Karpas-422 (cell line): ENCODE measurements at regions not wholly inside any gene's neighbourhood (a gene's known extent, or its start where the extent isn't known, plus 50 kb on each side); places are given as distances from the start of the nearest gene placed in this dataset.
"Not testable (repeated sequence)": the region's sequence is repeated elsewhere in the genome, so short reads cannot be mapped to it uniquely, and the experiment has no call there.

Experiments
- DNase-seq: peaks from one replicate; pipeline ENCODE4 v3.0.0-alpha.2; 2015
- H2AFZ ChIP-seq: fragments of 200-600 bp; sonication (generic); 2 replicates; pipeline ENCODE4 v1.6.1; 2014; ENCODE audit warnings: antibody characterized with exemption, low read length, mixed read lengths
- H3K27ac ChIP-seq: fragments of 200-600 bp; sonication (generic); 2 replicates; pipeline ENCODE4 v1.5.1; 2014; ENCODE audit warnings: mild to moderate bottlenecking, low read length, moderate library complexity
- H3K27me3 ChIP-seq: fragments of 200-600 bp; sonication (generic); 2 replicates; pipeline ENCODE4 v1.6.1; 2014; ENCODE audit warnings: low read length, mixed read lengths
- H3K36me3 ChIP-seq: fragments of 200-600 bp; sonication (generic); 2 replicates; pipeline ENCODE4 v1.6.1; 2014; ENCODE audit warnings: low read length, mixed read lengths; ENCODE audit not compliant: insufficient read depth
- H3K4me1 ChIP-seq: fragments of 200-600 bp; sonication (generic); 2 replicates; pipeline ENCODE4 v1.6.1; 2014; ENCODE audit warnings: mild to moderate bottlenecking, low read length, mixed read lengths
- H3K4me2 ChIP-seq: fragments of 200-600 bp; sonication (generic); 2 replicates; pipeline ENCODE4 v1.6.1; 2014; ENCODE audit warnings: low read length, low read depth, mild to moderate bottlenecking; ENCODE audit not compliant: poor library complexity, severe bottlenecking
- H3K4me3 ChIP-seq: fragments of 200-600 bp; sonication (generic); 2 replicates; pipeline ENCODE4 v1.5.1; 2014; ENCODE audit warnings: mild to moderate bottlenecking, antibody characterized with exemption, low read length, mixed read lengths
- H3K79me2 ChIP-seq: fragments of 200-600 bp; sonication (generic); 2 replicates; pipeline ENCODE4 v1.6.1; 2014; ENCODE audit warnings: mild to moderate bottlenecking, low read length, mixed read lengths
- H3K9ac ChIP-seq: fragments of 200-600 bp; sonication (generic); 2 replicates; pipeline ENCODE4 v1.6.0; 2014; ENCODE audit warnings: low read length
- H3K9me2 ChIP-seq: fragments of 200-600 bp; sonication (generic), shearing (Covaris generic); replicated peaks from 2 replicates; pipeline ENCODE4 v1.6.0; 2014; ENCODE audit warnings: mild to moderate bottlenecking, low read length, moderate library complexity; ENCODE audit not compliant: insufficient read depth
- H3K9me3 ChIP-seq: fragments of 300-700, 200-600 bp; sonication (generic); 2 replicates; pipeline ENCODE4 v1.6.1; 2014; ENCODE audit warnings: low read length, mixed read lengths
- H4K20me1 ChIP-seq: fragments of 200-600 bp; sonication (generic); 2 replicates; pipeline ENCODE4 v1.6.1; 2014; ENCODE audit warnings: mild to moderate bottlenecking, antibody characterized with exemption, low read length, low read depth; ENCODE audit not compliant: insufficient read depth

DNA sequence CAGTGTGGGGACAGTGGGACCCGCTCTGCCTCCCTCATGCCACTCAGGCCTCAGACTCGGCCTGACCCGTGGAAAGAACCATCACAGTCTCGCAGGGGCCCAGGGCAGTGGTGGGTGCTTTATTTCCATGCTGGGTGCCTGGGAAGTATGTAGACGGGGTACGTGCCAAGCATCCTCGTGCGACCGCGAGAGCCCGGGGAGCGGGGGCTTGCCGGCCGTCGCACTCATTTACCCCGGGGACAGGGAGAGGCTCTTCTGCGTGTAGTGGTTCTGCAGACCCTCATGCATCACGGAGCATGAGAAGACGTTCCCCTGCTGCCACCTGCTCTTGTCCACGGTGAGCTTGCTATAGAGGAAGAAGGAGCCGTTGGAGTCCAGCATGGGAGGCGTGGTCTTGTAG lies 141.6 kb downstream of the TMEM121 start:
- H3K9ac ChIP-seq, H3K4me2 ChIP-seq, H3K9me3 ChIP-seq, H3K36me3 ChIP-seq, DNase-seq, H4K20me1 ChIP-seq, H3K9me2 ChIP-seq, H3K79me2 ChIP-seq, H3K27ac ChIP-seq, H3K27me3 ChIP-seq, H3K4me1 ChIP-seq, H3K4me3 ChIP-seq, H2AFZ ChIP-seq: not testable (repeated sequence)

DNA sequence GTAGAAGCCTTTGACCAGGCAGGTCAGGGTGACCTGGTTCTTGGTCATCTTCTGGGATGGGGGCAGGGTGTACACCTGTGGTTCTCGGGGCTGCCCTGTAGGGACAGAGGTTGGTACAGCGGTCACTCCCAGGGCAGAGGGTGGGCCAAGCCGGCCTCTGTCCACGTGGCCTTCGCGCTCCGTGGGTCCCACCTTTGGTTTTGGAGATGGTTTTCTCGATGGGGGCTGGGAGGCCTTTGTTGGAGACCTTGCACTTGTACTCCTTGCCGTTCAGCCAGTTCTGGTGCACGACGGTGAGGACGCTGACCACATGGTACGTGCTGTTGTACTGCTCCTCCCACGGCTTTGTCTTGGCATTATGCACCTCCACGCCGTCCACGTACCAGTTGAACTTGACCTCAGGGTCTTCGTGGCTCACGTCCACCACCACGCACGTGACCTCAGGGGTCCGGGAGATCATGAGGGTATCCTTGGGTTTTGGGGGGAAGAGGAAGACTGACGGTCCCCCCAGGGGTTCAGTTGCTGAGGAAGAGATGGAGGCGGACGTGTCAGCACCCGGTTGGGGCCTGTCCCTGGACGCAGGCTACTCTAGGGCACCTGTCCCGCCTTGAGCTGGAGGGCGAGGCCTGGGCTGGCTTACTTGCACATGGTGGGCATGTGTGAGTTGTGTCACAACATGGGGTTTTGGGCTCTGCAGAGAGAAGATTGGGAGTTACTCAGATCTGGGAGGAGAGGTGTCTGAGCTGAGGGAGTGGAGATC lies 142.3 kb downstream of the TMEM121 start:
- H3K27ac ChIP-seq, DNase-seq, H3K9ac ChIP-seq, H3K4me3 ChIP-seq, H2AFZ ChIP-seq, H3K79me2 ChIP-seq, H3K4me2 ChIP-seq, H3K27me3 ChIP-seq, H3K4me1 ChIP-seq, H4K20me1 ChIP-seq, H3K9me2 ChIP-seq, H3K9me3 ChIP-seq, H3K36me3 ChIP-seq: not testable (repeated sequence)

DNA sequence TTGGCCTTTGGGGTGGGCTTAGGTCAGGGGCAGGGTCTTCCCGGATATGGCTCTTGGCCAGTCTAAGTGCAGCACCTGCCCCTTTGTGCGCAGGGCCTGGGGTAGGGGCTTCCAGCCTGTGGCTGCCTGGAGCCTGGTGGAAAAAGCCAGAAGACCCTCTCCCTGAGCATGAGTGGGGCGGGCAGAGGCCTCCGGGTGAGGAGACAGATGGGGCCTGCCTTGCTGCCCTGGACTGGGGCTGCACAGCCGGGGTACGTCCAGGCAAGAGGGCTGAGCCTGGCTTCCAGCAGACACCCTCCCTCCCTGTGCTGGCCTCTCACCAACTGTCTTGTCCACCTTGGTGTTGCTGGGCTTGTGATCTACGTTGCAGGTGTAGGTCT lies 142.8 kb downstream of the TMEM121 start:
- not testable (repeated sequence) for H3K9me2 ChIP-seq, H3K27ac ChIP-seq, DNase-seq, H3K4me3 ChIP-seq, H3K4me1 ChIP-seq, H3K27me3 ChIP-seq, H3K36me3 ChIP-seq, H4K20me1 ChIP-seq, H3K9me3 ChIP-seq, H3K9ac ChIP-seq, H3K79me2 ChIP-seq, H3K4me2 ChIP-seq, H2AFZ ChIP-seq

DNA sequence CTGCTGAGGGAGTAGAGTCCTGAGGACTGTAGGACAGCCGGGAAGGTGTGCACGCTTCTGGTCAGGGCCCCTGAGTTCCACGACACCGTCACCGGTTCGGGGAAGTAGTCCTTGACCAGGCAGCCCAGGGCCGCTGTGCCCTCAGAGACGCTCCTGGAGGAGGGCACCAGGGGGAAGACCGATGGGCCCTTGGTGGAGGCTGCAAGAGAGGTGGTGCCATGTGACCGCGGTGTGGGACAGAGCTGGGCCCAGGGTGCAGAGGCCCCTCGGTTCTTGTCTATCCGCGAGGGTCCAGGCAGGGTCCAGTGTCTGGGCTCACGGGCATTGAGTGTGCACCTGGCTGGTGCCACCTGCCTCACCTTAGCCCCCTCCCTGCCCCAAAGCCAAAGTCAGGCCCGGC lies 143.3 kb downstream of the TMEM121 start:
- DNase-seq, H3K4me1 ChIP-seq, H3K9me2 ChIP-seq: not testable (repeated sequence)

DNA sequence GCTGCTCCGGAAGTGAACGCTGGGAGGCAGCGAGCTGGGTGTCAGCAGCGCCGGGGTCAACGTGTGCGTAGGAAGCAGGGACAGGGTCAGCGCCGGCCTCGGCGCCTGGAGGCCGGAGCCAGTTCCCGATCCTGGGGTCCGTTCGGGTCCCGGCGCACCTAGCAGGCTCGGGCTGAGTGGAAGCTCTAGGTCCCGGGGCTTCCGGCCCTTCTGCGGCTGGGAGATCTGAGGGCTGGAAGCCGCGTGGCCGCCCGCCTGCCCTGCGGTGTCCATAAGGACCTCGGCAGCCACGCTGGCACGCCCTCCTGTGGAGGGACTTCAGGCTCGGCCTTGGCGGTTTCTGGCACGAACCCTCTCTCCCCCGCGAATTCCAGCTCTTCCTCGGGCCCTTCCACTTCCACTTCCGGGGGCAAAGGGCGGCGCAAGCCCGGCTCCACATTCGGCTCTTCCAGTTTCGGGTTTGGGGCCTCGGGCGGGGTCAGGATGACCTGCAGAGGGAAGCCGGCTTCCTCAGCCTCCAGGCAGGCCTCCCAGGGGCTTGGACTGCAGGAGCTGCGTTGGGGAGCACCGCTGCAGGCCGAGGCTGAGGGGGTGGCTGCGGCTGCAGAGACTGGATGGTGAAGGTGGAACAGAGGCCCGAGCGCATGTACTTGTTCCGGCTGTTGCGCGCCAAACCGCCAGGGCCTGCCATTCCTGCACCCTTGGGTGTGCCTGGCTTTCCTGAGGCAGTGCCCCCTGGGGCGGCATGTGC lies 146.2 kb downstream of the TMEM121 start:
- H3K9me3 ChIP-seq, H3K27me3 ChIP-seq, H3K9me2 ChIP-seq, H2AFZ ChIP-seq, H3K4me2 ChIP-seq, H3K4me3 ChIP-seq, H3K79me2 ChIP-seq, DNase-seq, H3K27ac ChIP-seq, H3K9ac ChIP-seq, H3K4me1 ChIP-seq, H4K20me1 ChIP-seq, H3K36me3 ChIP-seq: not testable (repeated sequence)

More for the DNA sequence above, 143.3 kb downstream of the TMEM121 start:
- not testable (repeated sequence) for H3K4me2 ChIP-seq, H3K27ac ChIP-seq, H3K4me3 ChIP-seq, H3K79me2 ChIP-seq, H3K9ac ChIP-seq, H3K9me3 ChIP-seq, H3K27me3 ChIP-seq, H3K36me3 ChIP-seq, H4K20me1 ChIP-seq, H2AFZ ChIP-seq

DNA sequence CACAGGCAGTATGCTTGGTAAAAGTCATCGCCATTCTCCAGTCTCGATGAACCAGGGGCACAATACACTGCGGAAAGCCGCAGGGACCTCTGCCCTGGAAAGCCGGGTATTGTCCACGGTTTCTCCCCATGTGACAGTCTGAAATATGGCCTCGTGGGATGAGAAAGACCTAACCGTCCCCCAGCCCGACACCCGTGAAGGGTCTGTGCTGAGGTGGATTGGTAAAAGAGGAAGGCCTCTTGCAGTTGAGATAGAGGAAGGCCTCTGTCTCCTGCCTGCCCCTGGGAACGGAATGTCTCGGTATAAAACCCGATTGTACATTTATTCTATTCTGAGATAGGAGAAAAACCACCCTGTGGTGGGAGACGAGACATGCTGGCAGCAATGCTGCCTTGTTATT lies 149.1 kb downstream of the TMEM121 start:
- not testable (repeated sequence) for H3K27ac ChIP-seq, H3K9me2 ChIP-seq, H3K9ac ChIP-seq, H3K27me3 ChIP-seq, DNase-seq, H3K9me3 ChIP-seq, H2AFZ ChIP-seq, H3K79me2 ChIP-seq, H4K20me1 ChIP-seq, H3K36me3 ChIP-seq, H3K4me3 ChIP-seq, H3K4me2 ChIP-seq
- peaks cover 13% of the 10 kb centered on the region for H3K4me1 ChIP-seq

DNA sequence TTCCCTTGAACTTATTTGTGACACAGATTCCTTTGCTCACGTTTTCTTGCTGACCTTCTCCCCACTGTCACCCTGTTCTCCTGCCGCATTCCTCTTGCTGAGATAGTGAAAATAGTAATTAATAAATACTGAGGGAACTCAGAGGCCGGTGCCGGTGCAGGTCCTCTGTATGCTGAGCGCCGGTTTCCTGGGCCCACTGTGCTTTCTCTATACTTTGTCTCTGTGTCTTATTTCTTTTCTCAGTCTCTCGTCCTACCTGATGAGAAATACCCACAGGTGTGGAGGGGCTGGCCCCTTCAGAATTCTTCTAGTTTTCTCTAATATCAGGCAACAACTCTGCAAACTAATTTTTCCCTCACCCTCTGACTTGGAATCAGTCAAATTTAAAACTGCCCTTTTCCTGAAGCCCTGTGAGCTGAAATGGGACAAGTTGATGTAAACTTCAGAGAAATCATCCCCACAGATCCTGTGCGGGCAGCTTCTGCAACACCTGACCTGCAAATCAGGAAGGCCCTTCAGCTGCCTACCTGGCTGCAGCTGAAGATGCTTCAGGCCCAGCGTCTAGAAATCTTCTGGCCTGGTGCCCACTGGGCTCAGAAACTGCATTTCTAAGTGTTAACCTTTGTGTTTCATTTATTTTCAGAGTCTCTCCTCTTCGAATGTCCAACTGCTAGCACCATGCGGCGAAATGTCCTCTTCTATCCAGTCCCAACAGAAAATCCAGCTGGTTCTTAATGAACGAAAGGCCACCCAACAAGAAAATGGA lies 149.7 kb downstream of the TMEM121 start:
- DNase-seq, H3K27me3 ChIP-seq, H4K20me1 ChIP-seq, H2AFZ ChIP-seq, H3K9me2 ChIP-seq, H3K4me2 ChIP-seq, H3K4me3 ChIP-seq, H3K36me3 ChIP-seq, H3K9me3 ChIP-seq, H3K79me2 ChIP-seq, H3K27ac ChIP-seq, H3K9ac ChIP-seq: not testable (repeated sequence)
- peaks cover 15% of the 10 kb centered on the region for H3K4me1 ChIP-seq

DNA sequence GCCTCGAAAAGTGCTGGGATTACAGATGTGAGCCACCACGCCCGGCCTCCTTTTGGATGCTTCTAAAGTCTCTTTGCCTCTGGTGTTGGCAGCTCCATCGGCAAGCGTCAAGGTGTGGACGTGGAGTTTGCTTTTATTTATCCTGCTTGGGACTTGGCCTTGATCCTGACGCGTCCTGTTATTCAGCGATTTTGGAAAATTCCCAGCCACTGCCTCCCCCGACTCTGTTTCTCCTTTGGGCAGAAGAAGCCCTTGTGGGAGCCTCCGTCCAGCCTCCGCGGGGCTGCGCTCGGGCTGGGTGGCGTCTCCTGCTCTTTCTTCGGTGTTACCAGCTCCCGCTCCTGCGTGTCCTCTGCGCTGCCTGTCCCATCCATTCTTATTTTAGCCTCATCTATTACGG lies 151.7 kb downstream of the TMEM121 start:
- not testable (repeated sequence) for H4K20me1 ChIP-seq, DNase-seq, H3K4me2 ChIP-seq

More for the DNA sequence above, 151.7 kb downstream of the TMEM121 start:
- not testable (repeated sequence) for H3K27ac ChIP-seq, H3K4me3 ChIP-seq, H3K79me2 ChIP-seq, H3K27me3 ChIP-seq, H3K36me3 ChIP-seq, H3K9ac ChIP-seq, H2AFZ ChIP-seq, H3K9me2 ChIP-seq, H3K9me3 ChIP-seq
- peaks cover 32% of the 10 kb centered on the region for H3K4me1 ChIP-seq
